Activated CD8-positive, alpha-beta T cell treated with anti-CD3 and anti-CD28 coated beads for 36 hours (primary cell): ENCODE measurements at regions not wholly inside any gene's neighbourhood (a gene's known extent, or its start where the extent isn't known, plus 50 kb on each side); places are given as distances from the start of the nearest gene placed in this dataset.

Experiments
- ATAC-seq: fragments of 200-7000 bp; cut with Tn5 transposase; one replicate; pipeline ENCODE4 v1.10.0; 2021; ENCODE audit warnings: mild to moderate bottlenecking, moderate library complexity
- CTCF ChIA-PET: fragments of 350-600 bp; sonication (Branson Sonifier 250); formaldehyde crosslinking; loops from one replicate; lab custom pipeline; 2021; ENCODE audit warnings: antibody characterized with exemption; lab: Charles Lee
- POLR2A ChIA-PET: fragments of 350-600 bp; sonication (Branson Sonifier 250); formaldehyde crosslinking; loops from one replicate; lab custom pipeline; 2021; ENCODE audit warnings: antibody characterized with exemption; lab: Charles Lee
- DNase-seq: peaks from one replicate; pipeline ENCODE4 v3.0.0-alpha.2; 2020
- H3K27ac Mint-ChIP-seq: one replicate; pipeline ENCODE4 v1.8.0; 2021; ENCODE audit warnings: mild to moderate bottlenecking, mixed read lengths
- H3K27me3 Mint-ChIP-seq: one replicate; pipeline ENCODE4 v1.8.0; 2021; ENCODE audit warnings: mixed read lengths
- H3K36me3 Mint-ChIP-seq: one replicate; pipeline ENCODE4 v1.8.0; 2021; ENCODE audit warnings: low read depth, mixed read lengths
- H3K4me1 Mint-ChIP-seq: one replicate; pipeline ENCODE4 v1.8.0; 2021; ENCODE audit warnings: low read depth, mixed read lengths
- H3K4me3 Mint-ChIP-seq: one replicate; pipeline ENCODE4 v1.8.0; 2021; ENCODE audit warnings: mild to moderate bottlenecking, moderate library complexity, mixed read lengths
- H3K9me3 Mint-ChIP-seq: one replicate; pipeline ENCODE4 v1.8.0; 2021; ENCODE audit warnings: mixed read lengths
- CTCF ChIP-seq: fragments of 200-600 bp; IDR thresholded peaks from one replicate; pipeline ENCODE4 v1.8.0; 2022; ENCODE audit warnings: antibody characterized with exemption, mild to moderate bottlenecking
- intact Hi-C: fragments of 100-400 bp; cut with micrococcal nuclease; formaldehyde crosslinking; loops from one replicate; pipeline ENCODE4 v1.10.0; 2022

GRCh38 chr4:30783751-30784150, 63.6 kb downstream of the PCDH7 start:
- DNase-seq (no peak), ATAC-seq (no peak)
- ChIA-PET CTCF (no interaction called here), POLR2A (no interaction called here)
- no peaks in the 10 kb centered on the region for H3K9me3 Mint-ChIP-seq
- H3K4me1 Mint-ChIP-seq, result no peaks in the 10 kb centered on the region
- H3K27ac Mint-ChIP-seq, result no peak overlapping the region
- no peaks in the 10 kb centered on the region for H3K27me3 Mint-ChIP-seq
- no peak for TF ChIP-seq CTCF
- intact Hi-C loops, result no loop called here
- H3K4me3 Mint-ChIP-seq, result no peak overlapping the region
- no peaks in the 10 kb centered on the region for H3K36me3 Mint-ChIP-seq

GRCh38 chr4:30789219-30789671, 69.1 kb downstream of the PCDH7 start:
- POLR2A ChIA-PET, result no interaction called here
- Mint-ChIP-seq H3K4me1 (no peaks in the 10 kb centered on the region), H3K9me3 (no peaks in the 10 kb centered on the region), H3K27ac (no peak overlapping the region), H3K4me3 (no peak overlapping the region), H3K36me3 (no peaks in the 10 kb centered on the region), H3K27me3 (no peaks in the 10 kb centered on the region)
- no peak for TF ChIP-seq CTCF
- CTCF ChIA-PET, result no interaction called here
- intact Hi-C loops, result no loop called here
- DNase-seq (no peak), ATAC-seq (no peak)

GRCh38 chr4:30790123-30790522, 70.0 kb downstream of the PCDH7 start:
- Mint-ChIP-seq H3K9me3 (no peaks in the 10 kb centered on the region), H3K27me3 (no peaks in the 10 kb centered on the region), H3K36me3 (no peaks in the 10 kb centered on the region), H3K27ac (no peak overlapping the region), H3K4me3 (no peak overlapping the region), H3K4me1 (no peaks in the 10 kb centered on the region)
- ATAC-seq (no peak), DNase-seq (no peak)
- ChIA-PET CTCF (no interaction called here), POLR2A (no interaction called here)
- intact Hi-C loops, result no loop called here
- TF ChIP-seq CTCF, result no peak

- TF ChIP-seq CTCF, result no peak
- Mint-ChIP-seq H3K4me1 (no peaks in the 10 kb centered on the region), H3K9me3 (no peaks in the 10 kb centered on the region), H3K4me3 (no peak overlapping the region), H3K36me3 (no peaks in the 10 kb centered on the region), H3K27ac (no peak overlapping the region), H3K27me3 (no peaks in the 10 kb centered on the region)
- ChIA-PET POLR2A (no interaction called here), CTCF (no interaction called here)
- ATAC-seq (no peak), DNase-seq (no peak)
- intact Hi-C loops, result no loop called here
Observed at GRCh38 chr4:30790998-30791397, 70.8 kb downstream of the PCDH7 start.

- POLR2A ChIA-PET, result no interaction called here
- no peak overlapping the region for H3K27ac Mint-ChIP-seq
- TF ChIP-seq CTCF, result no peak
- CTCF ChIA-PET, result no interaction called here
- ATAC-seq, result no peak
- no peak for DNase-seq
- intact Hi-C loops, result no loop called here
- H3K4me1 Mint-ChIP-seq, result no peaks in the 10 kb centered on the region
- no peaks in the 10 kb centered on the region for H3K27me3 Mint-ChIP-seq
- H3K4me3 Mint-ChIP-seq, result no peak overlapping the region
- no peaks in the 10 kb centered on the region for H3K36me3 Mint-ChIP-seq
- H3K9me3 Mint-ChIP-seq, result no peaks in the 10 kb centered on the region
Observed at GRCh38 chr4:30792601-30793000, 72.4 kb downstream of the PCDH7 start.
